GM21423 (cell line): ENCODE measurements at regions not wholly inside any gene's neighbourhood (a gene's known extent, or its start where the extent isn't known, plus 50 kb on each side); places are given as distances from the start of the nearest gene placed in this dataset.

Experiments
- ATAC-seq: cut with Tn5 transposase; IDR thresholded peaks from one replicate; pipeline ENCODE4 v1.9.1; 2021; ENCODE audit warnings: mild to moderate bottlenecking, moderate library complexity; ENCODE audit not compliant: unreplicated experiment

GRCh38 chr5:67297376-67297775 is 100.8 kb upstream of the CD180 start:
- ATAC-seq, result no peak

- ATAC-seq, result no peak
These were observed 97.8 kb upstream of the CD180 start for GRCh38 chr5:67294266-67294938.

GRCh38 chr5:67293226-67293625 is 96.6 kb upstream of the CD180 start:
- no peak for ATAC-seq

- no peak for ATAC-seq
These were observed 95.8 kb upstream of the CD180 start for GRCh38 chr5:67292201-67292940.

GRCh38 chr5:67291671-67292070 is 95.1 kb upstream of the CD180 start:
- no peak for ATAC-seq

- ATAC-seq, result no peak
These were observed 94.5 kb upstream of the CD180 start for GRCh38 chr5:67291066-67291465.

GRCh38 chr5:67290655-67291054 is 94.1 kb upstream of the CD180 start:
- no peak for ATAC-seq

- ATAC-seq, result no peak
These were observed 93.3 kb upstream of the CD180 start for GRCh38 chr5:67289763-67290521.

GRCh38 chr5:67287510-67288268 is 91.1 kb upstream of the CD180 start:
- no peak for ATAC-seq

GRCh38 chr5:67286006-67286405 is 89.4 kb upstream of the CD180 start:
- ATAC-seq, result no peak

GRCh38 chr5:67283988-67284487 is 87.4 kb upstream of the CD180 start:
- ATAC-seq, result no peak

- ATAC-seq, result no peak
These were observed 86.8 kb upstream of the CD180 start for GRCh38 chr5:67283275-67283987.

- ATAC-seq, result no peak
These were observed 85.3 kb upstream of the CD180 start for GRCh38 chr5:67281874-67282273.

GRCh38 chr5:67273689-67274356 is 77.2 kb upstream of the CD180 start:
- no peak for ATAC-seq

- ATAC-seq, result no peak
These were observed 76.0 kb upstream of the CD180 start for GRCh38 chr5:67272453-67273130.

- no peak for ATAC-seq
These were observed 71.8 kb upstream of the CD180 start for GRCh38 chr5:67268231-67269021.

- no peak for ATAC-seq
These were observed 71.1 kb upstream of the CD180 start for GRCh38 chr5:67267512-67268216.
